NT2/D1 (cell line): ENCODE measurements at regions not wholly inside any gene's neighbourhood (a gene's known extent, or its start where the extent isn't known, plus 50 kb on each side); places are given as distances from the start of the nearest gene placed in this dataset.

Experiments used
- DNase-seq: peaks from one replicate; pipeline ENCODE4 v3.0.0-alpha.2; 2011; ENCODE audit warnings: low read depth, low spot score
- H3K27me3 ChIP-seq: 2 replicates; pipeline ENCODE4 v1.6.0; 2011; ENCODE audit warnings: mild to moderate bottlenecking; ENCODE audit not compliant: insufficient read length, insufficient read depth
- H3K36me3 ChIP-seq: 2 replicates; pipeline ENCODE4 v1.6.1; 2011; ENCODE audit warnings: mild to moderate bottlenecking, low read length, mixed read lengths; ENCODE audit not compliant: insufficient read depth, insufficient read length
- H3K4me1 ChIP-seq: 2 replicates; pipeline ENCODE4 v1.5.1; 2011; ENCODE audit not compliant: insufficient read depth, insufficient read length
- H3K4me3 ChIP-seq: 2 replicates; pipeline ENCODE4 v1.5.1; 2011; ENCODE audit warnings: low read depth; ENCODE audit not compliant: insufficient read length
- H3K9ac ChIP-seq: 2 replicates; pipeline ENCODE4 v1.6.0; 2011; ENCODE audit warnings: low read depth; ENCODE audit not compliant: insufficient read length
- H3K9me3 ChIP-seq: 2 replicates; pipeline ENCODE4 v1.5.1; 2011; ENCODE audit warnings: mild to moderate bottlenecking, low read length; ENCODE audit not compliant: insufficient read depth
- SUZ12 ChIP-seq: IDR thresholded peaks from 2 replicates; pipeline ENCODE4 v1.6.1; 2011; ENCODE audit not compliant: insufficient read length, insufficient read depth; ENCODE audit errors: extremely low read depth
- YY1 ChIP-seq: IDR thresholded peaks from 2 replicates; pipeline ENCODE4 v1.6.1; 2011; ENCODE audit not compliant: insufficient read length, insufficient read depth
- ZNF274 ChIP-seq: IDR thresholded peaks from 2 replicates; pipeline ENCODE4 v1.6.1; 2011; ENCODE audit warnings: mild to moderate bottlenecking, low read depth, low read length

DNA sequence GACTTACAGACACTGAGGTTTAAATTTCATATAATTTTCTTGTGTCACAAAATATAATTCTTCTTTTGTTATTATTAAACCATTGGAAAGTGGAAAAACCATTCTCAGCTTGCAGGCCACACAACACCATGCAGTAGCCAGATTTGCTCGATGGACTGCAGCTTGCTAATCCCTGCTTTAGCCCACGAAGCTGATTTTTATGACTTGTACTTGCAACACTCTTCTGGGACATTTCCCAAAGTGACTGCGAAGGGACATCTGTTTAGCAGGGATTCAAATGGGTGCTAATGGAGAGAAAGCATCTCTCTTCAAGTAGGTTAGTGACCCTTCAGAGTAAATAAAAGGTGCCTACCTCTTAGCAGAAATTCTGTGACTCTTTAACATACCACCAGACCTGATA is 304.6 kb upstream of the ZFP64 start:
- Histone ChIP-seq H3K4me3 (no peak overlapping the region), H3K9ac (no peak overlapping the region)

DNA sequence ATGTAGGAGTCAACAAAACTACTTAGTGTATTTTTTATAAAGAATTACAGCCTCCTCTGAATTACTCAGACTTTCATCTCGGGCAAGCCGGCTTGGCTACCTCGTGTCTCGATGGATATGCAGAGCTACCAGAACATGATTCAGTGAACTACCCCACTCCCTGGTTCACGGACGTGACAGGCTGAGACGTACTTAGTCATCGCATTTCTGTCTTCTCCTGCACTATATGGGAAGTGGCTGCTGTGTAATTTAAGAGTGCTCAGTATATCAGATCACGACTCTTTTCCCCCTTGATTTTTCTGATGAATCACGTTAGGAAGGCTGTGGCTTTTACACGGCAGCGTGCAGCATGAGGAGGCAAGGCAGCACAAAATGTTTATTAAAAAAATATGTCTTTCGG is 302.7 kb upstream of the ZFP64 start:
- Histone ChIP-seq H3K27me3 (no peaks in the 10 kb centered on the region), H3K36me3 (no peaks in the 10 kb centered on the region), H3K4me1 (no peaks in the 10 kb centered on the region), H3K9me3 (no peaks in the 10 kb centered on the region), H3K4me3 (no peak overlapping the region), H3K9ac (no peak overlapping the region)
- no peak for DNase-seq
- TF ChIP-seq SUZ12: no peak

More for the DNA sequence above, 304.6 kb upstream of the ZFP64 start:
- no peaks in the 10 kb centered on the region for H3K4me1 ChIP-seq
- no peaks in the 10 kb centered on the region for H3K27me3 ChIP-seq
- TF ChIP-seq ZNF274 (no peak), YY1 (no peak), SUZ12 (no peak)
- no peaks in the 10 kb centered on the region for H3K36me3 ChIP-seq
- no peak for DNase-seq
- no peaks in the 10 kb centered on the region for H3K9me3 ChIP-seq

- Histone ChIP-seq H3K9me3 (no peaks in the 10 kb centered on the region), H3K36me3 (no peaks in the 10 kb centered on the region), H3K27me3 (no peaks in the 10 kb centered on the region), H3K9ac (no peak overlapping the region), H3K4me3 (no peak overlapping the region), H3K4me1 (no peaks in the 10 kb centered on the region)
- TF ChIP-seq ZNF274: no peak
- TF ChIP-seq YY1: no peak
- TF ChIP-seq SUZ12: no peak
- no peak for DNase-seq
Observed at GRCh38 chr20:52493171-52493721, 301.7 kb upstream of the ZFP64 start.

GRCh38 chr20:52490711-52491430 is 299.3 kb upstream of the ZFP64 start:
- no peaks in the 10 kb centered on the region for H3K9me3 ChIP-seq
- TF ChIP-seq YY1 (no peak), SUZ12 (no peak), ZNF274 (no peak)
- no peaks in the 10 kb centered on the region for H3K27me3 ChIP-seq
- DNase-seq: no peak
- H3K4me3 ChIP-seq: no peak overlapping the region
- no peak overlapping the region for H3K9ac ChIP-seq
- H3K36me3 ChIP-seq: no peaks in the 10 kb centered on the region
- no peaks in the 10 kb centered on the region for H3K4me1 ChIP-seq

- no peak for TF ChIP-seq YY1
- no peak for TF ChIP-seq ZNF274
- no peak for TF ChIP-seq SUZ12
- no peak overlapping the region for H3K4me3 ChIP-seq
- no peak overlapping the region for H3K9ac ChIP-seq
- H3K9me3 ChIP-seq: 0 out of 2 replicates have a peak, but pooled peaks cover 4% of the 10 kb centered on the region
- H3K4me1 ChIP-seq: no peaks in the 10 kb centered on the region
- no peaks in the 10 kb centered on the region for H3K36me3 ChIP-seq
- no peaks in the 10 kb centered on the region for H3K27me3 ChIP-seq
- no peak for DNase-seq
Observed at GRCh38 chr20:52484438-52484837, 292.9 kb upstream of the ZFP64 start.

- Histone ChIP-seq H3K9ac (no peak overlapping the region), H3K36me3 (no peaks in the 10 kb centered on the region), H3K27me3 (no peaks in the 10 kb centered on the region), H3K9me3 (0 out of 2 replicates have a peak, but pooled peaks cover 6% of the 10 kb centered on the region), H3K4me3 (no peak overlapping the region), H3K4me1 (no peaks in the 10 kb centered on the region)
- no peak for DNase-seq
- no peak for TF ChIP-seq SUZ12
- no peak for TF ChIP-seq YY1
- TF ChIP-seq ZNF274: no peak
Observed at GRCh38 chr20:52483382-52483781, 291.8 kb upstream of the ZFP64 start.

GRCh38 chr20:52482044-52482443 is 290.5 kb upstream of the ZFP64 start:
- Histone ChIP-seq H3K4me1 (no peaks in the 10 kb centered on the region), H3K9ac (no peak overlapping the region), H3K36me3 (no peaks in the 10 kb centered on the region), H3K27me3 (no peaks in the 10 kb centered on the region), H3K9me3 (0 out of 2 replicates have a peak, but pooled peaks cover 6% of the 10 kb centered on the region), H3K4me3 (no peak overlapping the region)
- DNase-seq: no peak
- TF ChIP-seq SUZ12: no peak
- TF ChIP-seq ZNF274: no peak
- no peak for TF ChIP-seq YY1

GRCh38 chr20:52481443-52481842 is 289.9 kb upstream of the ZFP64 start:
- TF ChIP-seq YY1: no peak
- Histone ChIP-seq H3K36me3 (no peaks in the 10 kb centered on the region), H3K9me3 (0 out of 2 replicates have a peak, but pooled peaks cover 6% of the 10 kb centered on the region), H3K4me1 (no peaks in the 10 kb centered on the region), H3K4me3 (no peak overlapping the region), H3K9ac (no peak overlapping the region), H3K27me3 (no peaks in the 10 kb centered on the region)
- no peak for DNase-seq
